OCI-LY3 (cell line): ENCODE measurements at regions not wholly inside any gene's neighbourhood (a gene's known extent, or its start where the extent isn't known, plus 50 kb on each side); places are given as distances from the start of the nearest gene placed in this dataset.

ENCODE experiments used
- H2AFZ ChIP-seq: fragments of 200-600, 300-600 bp; shearing (Covaris generic); 2 replicates; pipeline ENCODE4 v1.6.0; 2014; ENCODE audit warnings: antibody characterized with exemption, low read depth, low read length
- H3K27ac ChIP-seq: fragments of 200-600, 300-600 bp; sonication (generic); 2 replicates; pipeline ENCODE4 v1.5.1; 2014; ENCODE audit warnings: mild to moderate bottlenecking, low read length, moderate library complexity, mixed read lengths
- H3K27me3 ChIP-seq: fragments of 200-600, 300-600 bp; sonication (generic); 2 replicates; pipeline ENCODE4 v1.6.1; 2014; ENCODE audit warnings: low read depth, low read length, mixed read lengths
- H3K36me3 ChIP-seq: fragments of 200-600, 300-600 bp; sonication (generic); replicated peaks from 2 replicates; pipeline ENCODE3; 2014; ENCODE audit warnings: low read depth, low read length, mixed read lengths
- H3K4me1 ChIP-seq: fragments of 300-600, 200-600 bp; sonication (generic); 2 replicates; pipeline ENCODE4 v1.6.1; 2014; ENCODE audit warnings: low read length, mixed read lengths
- H3K4me2 ChIP-seq: fragments of 200-600, 300-600 bp; sonication (generic); 2 replicates; pipeline ENCODE4 v1.6.1; 2014; ENCODE audit warnings: low read length, mixed read lengths
- H3K4me3 ChIP-seq: fragments of 300-600, 200-600 bp; sonication (generic); 2 replicates; pipeline ENCODE4 v1.5.1; 2014; ENCODE audit warnings: antibody characterized with exemption, mild to moderate bottlenecking, low read length, moderate library complexity
- H3K79me2 ChIP-seq: fragments of 300-600, 200-600 bp; shearing (Covaris generic); 2 replicates; pipeline ENCODE4 v1.6.1; 2014; ENCODE audit warnings: mild to moderate bottlenecking, low read length, mixed read lengths
- H3K9ac ChIP-seq: fragments of 300-600, 200-600 bp; shearing (Covaris generic); 2 replicates; pipeline ENCODE4 v1.6.0; 2014; ENCODE audit warnings: mild to moderate bottlenecking, low read length, moderate library complexity
- H3K9me3 ChIP-seq: fragments of 200-600, 300-600 bp; shearing (Covaris generic); 2 replicates; pipeline ENCODE4 v1.6.1; 2014; ENCODE audit warnings: low read length, mixed read lengths; ENCODE audit not compliant: insufficient read depth
- H4K20me1 ChIP-seq: fragments of 200-600, 300-600 bp; sonication (generic); 2 replicates; pipeline ENCODE4 v1.6.1; 2016; ENCODE audit warnings: low read length, mixed read lengths; ENCODE audit not compliant: insufficient read depth
- EZH2phosphoT487 ChIP-seq: fragments of 200-600 bp; shearing (Covaris generic); IDR thresholded peaks from 2 replicates; pipeline ENCODE4 v1.6.1; 2018; ENCODE audit warnings: antibody characterized with exemption, mixed run types, low read depth
- TF ChIP-seq, protein P1 (sequence below): fragments of 200-600, 300-600 bp; sonication (generic); IDR thresholded peaks from 2 replicates; pipeline ENCODE4 v1.5.1; 2014; ENCODE audit warnings: antibody characterized with exemption, low read length, low read depth

DNA sequence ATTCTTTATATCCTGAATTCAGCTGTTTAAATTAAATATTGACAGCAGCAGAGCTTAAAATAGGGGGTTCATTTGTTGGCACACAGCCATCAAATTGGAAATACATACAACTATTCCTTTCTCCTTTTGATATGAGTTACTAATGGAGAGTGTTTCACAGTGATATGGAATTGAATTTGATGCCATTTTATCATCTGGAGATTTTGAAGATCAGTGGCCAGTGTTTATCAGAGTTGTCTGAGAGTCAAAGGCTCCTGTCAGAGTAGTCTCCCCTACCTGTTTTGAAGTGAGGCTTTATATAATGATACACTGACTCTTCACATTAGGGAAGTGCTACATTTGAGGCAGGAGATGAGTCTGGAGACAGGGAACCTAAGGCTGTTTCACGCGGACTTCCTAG is 1286.3 kb downstream of the TECRL start:
- TF ChIP-seq EZH2phosphoT487, result no peak
- TF ChIP-seq, protein P1, sequence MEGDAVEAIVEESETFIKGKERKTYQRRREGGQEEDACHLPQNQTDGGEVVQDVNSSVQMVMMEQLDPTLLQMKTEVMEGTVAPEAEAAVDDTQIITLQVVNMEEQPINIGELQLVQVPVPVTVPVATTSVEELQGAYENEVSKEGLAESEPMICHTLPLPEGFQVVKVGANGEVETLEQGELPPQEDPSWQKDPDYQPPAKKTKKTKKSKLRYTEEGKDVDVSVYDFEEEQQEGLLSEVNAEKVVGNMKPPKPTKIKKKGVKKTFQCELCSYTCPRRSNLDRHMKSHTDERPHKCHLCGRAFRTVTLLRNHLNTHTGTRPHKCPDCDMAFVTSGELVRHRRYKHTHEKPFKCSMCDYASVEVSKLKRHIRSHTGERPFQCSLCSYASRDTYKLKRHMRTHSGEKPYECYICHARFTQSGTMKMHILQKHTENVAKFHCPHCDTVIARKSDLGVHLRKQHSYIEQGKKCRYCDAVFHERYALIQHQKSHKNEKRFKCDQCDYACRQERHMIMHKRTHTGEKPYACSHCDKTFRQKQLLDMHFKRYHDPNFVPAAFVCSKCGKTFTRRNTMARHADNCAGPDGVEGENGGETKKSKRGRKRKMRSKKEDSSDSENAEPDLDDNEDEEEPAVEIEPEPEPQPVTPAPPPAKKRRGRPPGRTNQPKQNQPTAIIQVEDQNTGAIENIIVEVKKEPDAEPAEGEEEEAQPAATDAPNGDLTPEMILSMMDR, result no peak
- Histone ChIP-seq H3K36me3 (no peaks in the 10 kb centered on the region), H3K27ac (no peak overlapping the region), H3K9ac (no peak overlapping the region), H3K79me2 (no peaks in the 10 kb centered on the region), H3K4me3 (no peak overlapping the region), H3K9me3 (no peaks in the 10 kb centered on the region), H3K4me2 (no peak overlapping the region), H3K4me1 (no peaks in the 10 kb centered on the region), H4K20me1 (no peaks in the 10 kb centered on the region), H2AFZ (no peak overlapping the region), H3K27me3 (no peaks in the 10 kb centered on the region)

DNA sequence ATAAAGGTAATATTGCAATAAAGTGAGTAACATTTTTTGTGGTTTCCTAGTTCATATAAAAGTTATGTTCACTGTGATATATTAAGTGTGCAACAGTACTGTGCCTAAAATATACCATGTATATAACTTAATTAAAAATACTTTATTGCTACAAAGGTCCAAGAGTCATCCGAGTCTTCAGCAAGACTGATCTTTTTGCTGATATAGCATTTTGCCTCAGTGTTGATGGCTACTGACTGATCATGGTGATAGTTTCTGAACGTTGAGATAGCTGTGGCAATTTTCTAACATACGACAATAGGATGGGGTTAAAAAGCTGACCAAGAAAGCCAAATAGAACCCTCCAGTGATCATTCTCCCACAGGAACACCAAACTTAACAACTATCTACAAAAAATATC is 1302.7 kb downstream of the TECRL start:
- TF ChIP-seq EZH2phosphoT487, result no peak
- TF ChIP-seq, protein P1, result no peak
- Histone ChIP-seq H3K9me3 (no peaks in the 10 kb centered on the region), H3K79me2 (no peaks in the 10 kb centered on the region), H3K27ac (no peak overlapping the region), H3K27me3 (no peaks in the 10 kb centered on the region), H3K4me1 (no peaks in the 10 kb centered on the region), H2AFZ (no peak overlapping the region), H4K20me1 (no peaks in the 10 kb centered on the region), H3K9ac (no peak overlapping the region), H3K4me2 (no peak overlapping the region), H3K4me3 (no peak overlapping the region), H3K36me3 (no peaks in the 10 kb centered on the region)

DNA sequence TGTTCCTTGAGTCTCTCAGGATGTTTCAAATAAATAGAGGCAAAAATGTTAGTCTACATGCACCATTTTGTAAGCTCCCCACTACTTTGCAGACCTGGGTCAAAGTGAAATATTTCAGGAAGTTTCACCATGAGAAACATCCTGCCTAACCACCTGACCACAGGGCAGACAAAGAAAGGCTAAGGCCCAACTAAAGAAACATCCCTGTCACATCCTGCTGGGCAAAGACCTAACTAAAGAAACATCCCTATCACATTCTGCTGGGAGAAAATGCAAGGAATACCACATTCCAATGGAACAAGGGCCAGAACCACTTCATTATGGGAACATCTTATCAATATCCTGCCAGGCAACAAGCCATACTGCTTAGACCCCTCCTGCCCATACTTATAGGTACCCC is 1303.4 kb downstream of the TECRL start:
- no peak for TF ChIP-seq EZH2phosphoT487
- TF ChIP-seq, protein P1, result no peak
- Histone ChIP-seq H3K4me2 (no peak overlapping the region), H3K27me3 (no peaks in the 10 kb centered on the region), H3K4me3 (no peak overlapping the region), H3K9ac (no peak overlapping the region), H3K4me1 (no peaks in the 10 kb centered on the region), H3K79me2 (no peaks in the 10 kb centered on the region), H4K20me1 (no peaks in the 10 kb centered on the region), H3K9me3 (no peaks in the 10 kb centered on the region), H2AFZ (no peak overlapping the region), H3K36me3 (no peaks in the 10 kb centered on the region), H3K27ac (no peak overlapping the region)

DNA sequence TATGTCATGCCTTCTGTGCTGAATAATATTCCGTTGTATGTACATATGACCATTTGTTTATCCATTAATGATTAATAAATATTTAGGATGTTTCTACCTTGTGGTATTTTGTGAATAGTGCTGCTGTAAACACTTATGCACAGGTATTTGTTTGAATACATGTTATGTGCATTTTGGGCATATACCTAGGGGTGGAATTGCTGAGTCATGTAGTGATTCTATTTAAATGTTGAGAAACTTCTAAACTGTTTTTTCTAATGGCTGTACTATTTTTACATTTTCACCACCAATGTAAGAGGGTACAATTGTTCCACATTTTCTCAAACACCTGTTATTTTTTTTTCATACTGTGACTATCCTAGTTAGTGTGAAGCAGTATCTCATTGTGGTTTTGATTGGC is 1318.6 kb downstream of the TECRL start:
- H3K4me1 ChIP-seq, result no peaks in the 10 kb centered on the region
- no peaks in the 10 kb centered on the region for H3K9me3 ChIP-seq
- no peak overlapping the region for H3K4me3 ChIP-seq
- H3K27ac ChIP-seq, result no peak overlapping the region
- no peak overlapping the region for H3K9ac ChIP-seq
- no peaks in the 10 kb centered on the region for H3K79me2 ChIP-seq
- H3K27me3 ChIP-seq, result no peaks in the 10 kb centered on the region
- no peaks in the 10 kb centered on the region for H3K36me3 ChIP-seq
- no peak for TF ChIP-seq EZH2phosphoT487
- TF ChIP-seq, protein P1, result no peak
- no peak overlapping the region for H2AFZ ChIP-seq
- no peak overlapping the region for H3K4me2 ChIP-seq
- H4K20me1 ChIP-seq, result no peaks in the 10 kb centered on the region
